ENCODE measurements at regions not wholly inside any gene's neighbourhood (a gene's known extent, or its start where the extent isn't known, plus 50 kb on each side); places are given as distances from the start of the nearest gene placed in this dataset.

DNA sequence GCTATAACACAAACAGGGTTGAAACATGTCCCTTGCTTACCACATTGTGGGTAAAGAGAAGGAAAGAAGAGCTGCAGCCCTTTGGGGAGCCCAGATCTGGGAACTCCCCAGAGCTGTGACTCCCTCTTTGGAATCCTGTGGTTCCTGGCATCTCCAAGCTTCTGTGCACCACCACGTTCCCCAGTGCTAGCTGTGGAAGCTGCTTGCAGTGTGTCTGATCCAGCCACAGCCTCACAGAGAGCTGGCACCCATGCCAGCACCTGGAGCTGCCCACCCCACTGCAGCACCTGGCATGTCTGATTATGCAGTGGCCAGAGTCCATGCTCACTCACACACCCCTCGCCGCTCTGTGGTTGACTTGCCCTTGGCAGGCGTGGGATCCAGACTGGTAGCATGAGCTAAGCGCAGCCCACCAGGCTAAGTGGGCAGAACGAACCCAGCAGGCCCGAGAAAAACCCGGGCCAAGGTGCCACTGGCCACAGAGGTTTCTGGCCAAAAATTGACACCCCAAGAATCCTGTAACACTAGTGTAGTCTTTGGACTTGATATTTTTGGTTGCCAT lies 252.6 kb upstream of the KCNJ16 start:
- DNase-seq: no peak

DNA sequence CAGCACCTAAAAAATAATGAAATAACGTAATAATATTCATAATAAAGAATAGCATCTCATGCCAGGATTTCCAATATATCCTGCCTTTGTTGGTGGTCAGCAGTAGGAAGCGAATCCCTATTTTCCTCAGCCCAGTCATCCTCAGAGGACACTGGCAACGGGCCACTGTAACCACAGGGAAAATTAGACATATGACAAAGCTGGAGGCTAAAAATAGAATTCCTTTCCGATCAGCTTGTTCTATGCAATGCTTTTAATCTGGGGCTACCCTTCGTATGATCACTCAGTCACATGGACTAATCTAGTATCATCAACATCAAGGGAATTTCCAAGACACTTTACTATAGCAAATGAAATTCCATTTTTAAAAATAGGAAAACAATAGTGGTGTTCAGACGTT lies 246.9 kb upstream of the KCNJ16 start:
- DNase-seq: no peak

DNA sequence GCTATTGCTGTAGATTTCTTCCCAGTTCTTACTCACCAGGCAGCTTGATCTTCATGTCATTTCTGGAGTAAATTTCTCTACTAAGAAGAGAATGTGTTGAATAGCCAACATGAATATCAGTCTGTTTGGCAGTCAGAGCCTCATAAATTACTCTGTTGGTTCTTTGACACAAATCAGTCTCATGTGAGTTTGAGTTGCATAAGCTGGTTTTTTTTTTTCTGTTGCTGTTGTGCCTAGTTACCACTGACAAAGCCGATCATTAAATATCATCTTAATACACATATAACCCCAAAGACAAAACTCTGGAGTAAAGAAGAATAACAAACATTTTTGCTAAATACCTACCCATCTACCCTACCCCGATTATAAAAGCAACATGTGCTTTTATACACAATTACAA lies 240.5 kb upstream of the KCNJ16 start:
- DNase-seq: no peak

DNA sequence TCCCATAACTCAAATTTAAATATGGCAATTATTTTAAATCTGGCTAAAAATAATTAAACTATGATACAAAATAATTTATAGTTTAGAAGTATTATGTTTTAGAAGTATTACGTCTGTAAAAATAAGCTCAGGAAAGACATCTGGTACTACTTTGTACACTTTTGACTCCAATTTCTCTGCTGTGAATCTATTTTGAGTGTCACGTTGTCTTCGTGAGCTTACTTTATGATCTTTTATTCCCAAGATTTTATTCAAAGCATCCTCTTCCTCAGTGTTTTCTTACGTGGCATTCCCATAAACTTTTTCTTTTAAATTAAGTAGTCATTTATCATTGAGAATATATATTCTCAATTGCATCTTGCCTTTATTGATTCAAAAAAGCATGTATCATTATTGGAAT lies 223.3 kb upstream of the KCNJ16 start:
- no peak for DNase-seq

DNA sequence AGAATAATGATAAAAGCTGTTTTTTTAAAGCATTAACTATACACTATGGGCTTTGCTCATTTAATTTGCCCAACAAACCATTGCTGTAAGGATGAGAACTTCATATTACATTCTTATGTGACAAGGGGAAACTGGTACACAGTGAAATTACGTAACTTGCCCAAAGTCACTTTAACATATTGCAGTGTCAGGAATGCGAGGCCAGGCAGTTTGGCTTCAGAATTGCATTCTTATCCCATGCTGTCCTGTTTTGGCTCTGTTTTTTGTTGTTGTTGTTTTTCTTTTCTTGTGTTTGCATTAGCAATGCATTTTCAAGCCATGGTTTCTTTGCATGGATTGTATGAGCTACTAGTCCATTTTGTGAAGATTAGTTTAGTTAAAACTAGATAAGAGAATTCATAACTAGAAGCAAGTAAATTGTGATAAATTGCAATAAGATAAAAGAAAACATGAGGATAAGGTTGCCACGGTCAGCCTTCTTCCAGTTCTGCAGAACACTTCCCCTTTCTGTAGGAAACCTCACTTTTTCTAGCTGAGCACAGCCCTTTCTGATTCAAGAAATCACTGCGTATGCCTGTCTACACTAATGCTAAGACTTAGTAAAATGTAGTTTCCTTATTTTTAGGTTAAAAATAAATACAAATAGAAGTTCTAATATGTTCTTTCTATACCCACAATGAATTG lies 221.3 kb upstream of the KCNJ16 start:
- DNase-seq: no peak

DNA sequence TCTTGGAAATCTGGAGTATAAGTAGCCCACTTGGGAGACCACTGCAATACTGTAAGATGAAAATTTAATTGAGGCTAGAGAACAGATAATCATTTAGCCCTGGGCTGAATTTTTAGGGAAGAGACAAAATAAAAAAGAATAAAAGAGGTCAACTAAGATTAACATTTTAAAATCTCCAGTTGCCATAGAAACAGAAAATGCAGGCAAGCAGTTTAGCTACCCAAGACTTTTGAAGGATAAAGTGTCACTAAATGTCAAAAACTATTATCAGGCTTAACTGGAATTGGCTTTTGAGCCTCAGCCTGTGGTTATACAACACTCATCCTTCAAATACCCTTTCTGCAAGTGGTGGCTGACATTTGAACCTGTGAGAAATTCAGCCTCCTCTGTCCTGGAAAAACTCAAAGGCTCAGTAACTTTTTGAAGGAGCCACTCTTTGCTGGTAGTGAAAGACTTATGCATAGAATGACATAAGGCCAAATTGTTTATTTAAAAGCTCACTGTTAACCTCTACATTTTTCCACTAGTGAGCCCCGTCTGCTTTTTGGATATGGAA lies 220.7 kb upstream of the KCNJ16 start:
- DNase-seq: no peak

DNA sequence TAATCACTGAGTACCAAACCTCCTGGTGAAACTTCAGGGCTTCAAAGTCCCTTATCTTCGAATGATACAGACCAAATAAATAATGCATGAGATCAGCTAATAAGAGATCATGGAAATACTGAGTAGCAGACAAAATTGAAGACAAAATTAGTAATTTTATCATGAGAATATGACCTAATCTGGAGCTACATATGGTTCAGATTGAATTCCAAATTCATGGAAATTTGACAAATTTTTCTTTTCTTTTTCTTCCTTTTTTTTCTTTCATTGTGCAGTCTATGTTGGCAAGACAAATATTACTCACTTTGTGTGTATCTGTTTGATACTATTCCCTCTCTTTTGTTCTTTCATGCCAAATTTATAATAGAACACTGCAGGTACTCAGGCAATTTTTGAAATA lies 218.1 kb upstream of the KCNJ16 start:
- no peak for DNase-seq

DNA sequence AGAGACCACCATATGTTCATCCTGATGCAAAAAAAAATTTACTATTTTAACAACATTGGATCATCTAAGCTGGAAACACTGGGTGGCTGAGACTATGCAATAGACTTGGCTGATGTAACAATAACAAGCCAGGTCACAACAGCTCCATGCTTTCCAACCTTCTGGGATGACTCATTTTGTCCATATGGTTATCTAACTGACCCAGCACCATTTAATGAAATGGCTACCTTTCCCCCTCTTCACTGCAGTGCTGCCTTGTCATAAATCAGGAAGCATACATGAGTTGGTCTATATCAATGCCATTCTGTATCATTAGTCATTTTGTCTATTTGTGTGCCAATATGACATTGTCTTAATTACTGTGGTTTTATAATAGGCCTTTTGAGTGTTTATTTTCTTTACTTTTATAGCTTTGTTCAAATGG lies 217.6 kb upstream of the KCNJ16 start:
- no peak for DNase-seq

DNA sequence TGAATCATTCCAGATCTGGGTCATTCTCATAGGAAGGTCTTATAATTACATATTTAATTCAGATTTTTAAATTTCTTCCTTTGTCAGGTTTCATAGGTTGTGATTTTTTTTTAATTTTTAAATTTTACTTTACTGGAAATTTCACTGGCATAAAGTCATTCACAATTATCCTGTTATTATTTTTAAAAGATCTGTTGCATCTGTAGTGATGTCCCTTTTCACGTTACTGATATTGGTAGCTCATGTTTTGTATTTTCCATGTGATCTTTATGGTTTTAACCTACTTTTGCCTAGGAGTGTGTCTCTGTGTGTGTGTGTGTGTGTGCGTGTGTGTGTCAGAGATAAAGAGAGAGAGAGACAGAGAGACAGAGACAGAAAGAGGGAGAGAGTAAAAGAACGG lies 216.6 kb upstream of the KCNJ16 start:
- no peak for DNase-seq

DNA sequence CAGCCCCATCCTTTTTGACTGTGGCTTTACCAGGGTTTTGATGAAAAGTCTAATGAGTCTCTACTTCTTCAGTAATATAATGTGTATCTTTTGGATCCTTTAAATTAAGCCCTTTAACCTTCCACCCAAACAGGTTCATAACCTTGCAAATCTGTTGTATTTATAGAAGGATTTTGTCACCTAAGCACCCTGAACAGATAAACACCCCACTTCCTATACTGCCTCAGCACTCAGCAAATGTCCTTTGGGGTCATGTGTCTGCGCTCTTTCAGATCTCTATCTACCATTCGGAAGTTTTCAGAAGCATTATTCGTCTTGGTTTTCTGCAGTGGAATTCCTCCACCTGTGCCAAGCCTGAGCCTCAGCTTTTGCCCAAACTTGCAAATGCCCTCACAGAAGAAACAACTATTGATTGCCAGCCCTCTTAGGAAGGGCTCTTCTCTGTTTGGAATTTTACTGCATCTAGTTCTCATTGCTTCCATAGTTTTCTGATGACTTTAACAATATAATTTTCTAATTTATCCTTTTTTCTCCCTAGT lies 214.8 kb upstream of the KCNJ16 start:
- no peak for DNase-seq

DNA sequence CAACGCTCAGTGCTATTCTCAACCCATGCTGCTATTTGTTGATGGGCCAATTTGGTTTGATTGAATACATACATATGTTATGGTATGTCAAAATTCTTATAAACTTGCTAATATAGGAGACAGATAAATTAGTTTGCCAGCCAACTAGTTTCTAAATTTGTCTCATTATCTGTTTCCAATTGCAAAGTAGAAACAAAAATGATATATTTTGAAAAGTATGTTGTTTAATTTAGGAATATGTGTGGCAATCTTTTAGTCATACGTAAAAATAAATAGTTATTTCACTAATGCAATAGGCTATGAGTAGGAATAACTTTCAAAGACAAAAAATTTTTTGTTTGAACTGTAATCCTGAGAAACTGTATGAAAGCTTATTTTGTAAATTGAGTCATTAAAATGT lies 210.6 kb upstream of the KCNJ16 start:
- DNase-seq: no peak

DNA sequence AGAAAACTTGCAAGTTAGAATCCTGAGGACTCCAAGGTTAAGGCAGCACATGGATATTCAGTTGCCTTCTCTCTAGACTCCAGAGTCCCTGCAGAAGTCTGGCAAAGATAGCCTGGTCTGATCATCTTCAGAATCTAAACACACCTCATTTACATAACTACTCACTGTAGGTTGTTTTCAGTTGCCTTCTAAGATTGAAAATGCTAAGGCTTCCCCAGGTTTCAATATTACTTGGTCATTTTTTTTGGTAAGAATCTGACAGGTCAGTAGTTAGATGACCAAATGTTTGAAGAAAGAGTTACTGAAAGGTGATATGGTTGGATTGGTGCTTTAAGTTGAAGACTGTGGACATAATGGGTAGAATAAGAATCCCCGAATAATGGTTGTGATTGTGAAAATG lies 205.4 kb upstream of the KCNJ16 start:
- DNase-seq: no peak

DNA sequence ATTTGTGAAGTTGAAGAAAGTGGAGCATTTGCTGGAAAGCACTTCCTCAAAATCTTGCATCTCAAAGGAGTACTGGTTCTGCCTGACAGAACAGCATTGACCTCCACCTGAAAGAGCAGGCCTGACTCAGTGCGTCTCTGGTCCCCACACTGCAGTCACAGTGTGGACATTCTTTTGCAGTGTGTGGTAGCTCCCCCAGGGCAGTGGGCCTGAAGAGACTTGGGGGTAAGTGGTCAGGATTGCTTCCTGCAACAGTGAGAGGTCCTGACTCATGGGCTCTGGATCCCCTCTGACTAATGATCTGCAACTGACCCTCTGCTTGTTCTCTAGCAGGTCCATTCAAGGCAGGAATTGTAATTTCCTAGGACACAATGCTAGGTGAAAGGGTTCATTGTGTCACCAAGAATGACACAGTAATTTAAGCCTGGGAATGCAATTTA lies 204.9 kb upstream of the KCNJ16 start:
- no peak for DNase-seq

DNA sequence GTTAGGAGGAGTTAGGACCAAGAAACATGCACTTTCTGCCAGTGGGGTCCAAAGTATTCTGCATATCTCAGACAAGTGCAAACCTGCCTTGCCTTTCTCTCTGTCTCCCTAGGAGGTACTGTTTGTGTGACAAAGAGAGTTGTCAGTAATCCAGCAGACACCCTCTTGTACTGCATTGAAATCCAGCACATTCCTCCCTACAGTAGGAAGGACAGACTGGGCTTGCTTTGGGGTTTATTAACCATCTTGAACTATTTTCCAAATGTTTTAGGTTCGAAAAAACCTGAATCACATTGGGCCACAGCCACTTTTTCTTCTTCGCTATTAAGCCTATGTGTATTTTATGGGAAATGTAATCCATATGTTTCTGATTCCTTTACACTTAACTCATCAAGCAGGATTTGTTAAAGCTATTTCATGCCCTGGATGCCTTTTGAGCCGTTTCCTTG lies 204.2 kb upstream of the KCNJ16 start:
- no peak for DNase-seq

DNA sequence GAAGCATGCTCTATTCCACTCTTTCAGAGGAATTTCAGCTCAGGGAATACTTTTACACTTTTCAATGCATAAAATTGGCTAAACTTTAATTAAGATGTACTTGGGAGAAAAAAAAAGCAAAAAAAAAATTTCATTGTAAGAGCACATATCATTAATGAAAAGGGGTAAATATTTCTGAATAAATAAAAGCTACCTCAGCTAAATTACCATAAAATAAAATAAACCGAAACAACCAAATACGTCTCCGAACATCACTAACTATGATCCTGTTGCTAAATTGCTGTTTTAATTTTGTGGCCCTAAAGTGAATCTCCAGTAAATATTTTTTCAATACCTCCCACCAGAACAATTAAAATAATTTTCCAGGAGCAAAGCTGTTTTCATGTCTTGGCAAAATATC lies 203.7 kb upstream of the KCNJ16 start:
- no peak for DNase-seq

DNA sequence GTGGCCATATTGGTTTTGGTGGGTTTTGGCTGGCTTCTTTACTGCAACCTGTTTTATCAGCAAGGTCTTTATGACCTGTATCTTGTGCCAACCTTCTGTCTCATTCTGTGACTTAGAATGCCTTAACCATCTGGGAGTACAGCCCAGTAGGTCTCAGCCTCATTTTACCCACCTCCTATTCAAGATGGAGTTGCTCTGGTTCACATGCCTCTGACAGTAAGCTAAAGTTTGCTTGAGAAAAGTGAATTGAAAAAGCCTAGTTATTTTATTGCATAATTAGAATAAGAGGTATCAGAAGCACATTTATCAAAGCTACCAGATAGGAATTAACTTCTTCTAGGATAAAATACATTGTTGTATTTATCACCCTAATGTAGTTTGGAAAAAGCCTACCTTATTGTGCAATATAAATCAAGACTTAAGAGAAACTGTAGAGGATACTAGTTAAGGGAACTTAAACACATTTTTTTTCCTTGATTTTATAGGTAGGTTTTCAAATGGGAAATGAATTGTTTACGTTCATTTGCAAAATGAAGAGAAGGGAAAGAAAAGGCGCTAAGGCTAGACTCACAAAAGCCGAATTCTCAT lies 202.3 kb upstream of the KCNJ16 start:
- DNase-seq: no peak

DNA sequence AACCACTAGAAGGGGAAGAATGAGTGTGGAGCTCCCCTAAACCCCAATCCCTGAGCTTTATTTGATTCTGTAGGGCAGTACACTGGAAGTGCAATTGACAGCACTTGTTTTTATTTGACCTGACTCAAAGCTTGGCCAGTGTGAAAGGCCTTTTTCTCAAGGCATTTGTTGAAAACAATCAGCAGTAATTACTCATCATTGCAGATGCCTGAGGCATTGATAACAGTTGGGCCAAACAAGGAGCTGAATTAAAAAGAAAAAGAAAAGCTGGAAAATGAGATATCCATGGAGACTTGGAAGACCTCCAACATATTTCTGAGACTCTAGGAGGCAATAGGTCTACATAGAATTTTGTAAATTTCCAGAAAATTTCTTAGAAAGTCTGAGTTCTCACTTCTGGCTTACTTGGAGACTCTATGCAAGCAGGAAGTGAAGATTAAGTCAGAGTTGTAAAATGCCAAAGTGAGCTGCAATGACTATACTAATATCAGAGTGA lies 200.8 kb upstream of the KCNJ16 start:
- DNase-seq: no peak

DNA sequence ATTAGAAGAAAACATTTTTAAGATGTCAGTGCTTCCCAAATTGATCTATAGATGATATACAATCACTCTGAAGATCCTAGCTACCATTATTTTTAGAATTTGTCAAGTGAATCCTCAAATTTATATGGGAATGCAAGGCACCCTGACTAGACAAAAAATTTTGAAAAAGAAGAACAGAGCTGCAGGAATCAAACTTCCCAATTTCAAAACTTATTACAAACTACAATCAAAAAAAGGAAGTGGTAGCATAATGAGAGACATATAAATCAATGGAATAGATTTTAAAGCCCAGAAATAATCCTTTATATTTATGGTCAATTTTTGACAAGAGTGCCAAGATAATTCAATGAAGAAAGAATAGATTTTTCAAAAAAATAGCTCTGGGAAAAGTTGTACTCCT lies 198.3 kb upstream of the KCNJ16 start:
- no peak for DNase-seq

DNA sequence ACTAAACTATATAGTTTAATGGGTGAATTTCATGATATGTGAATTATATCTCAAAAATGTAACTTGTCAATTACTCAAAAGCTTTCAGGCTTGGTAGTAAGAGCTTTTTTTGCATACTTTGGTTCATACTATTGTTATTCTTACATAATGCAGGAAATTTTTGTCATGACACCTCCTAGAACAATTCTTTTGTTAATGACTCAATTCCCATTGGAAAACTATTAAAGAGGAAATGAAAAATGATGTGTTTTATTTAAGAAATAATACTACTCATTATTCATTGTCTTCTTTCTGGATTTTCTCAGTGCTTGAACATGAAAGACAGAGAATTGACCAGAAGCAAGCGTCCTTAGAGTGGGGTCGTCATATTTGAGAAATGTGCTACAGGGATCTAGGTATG lies 196.4 kb upstream of the KCNJ16 start:
- DNase-seq: no peak

DNA sequence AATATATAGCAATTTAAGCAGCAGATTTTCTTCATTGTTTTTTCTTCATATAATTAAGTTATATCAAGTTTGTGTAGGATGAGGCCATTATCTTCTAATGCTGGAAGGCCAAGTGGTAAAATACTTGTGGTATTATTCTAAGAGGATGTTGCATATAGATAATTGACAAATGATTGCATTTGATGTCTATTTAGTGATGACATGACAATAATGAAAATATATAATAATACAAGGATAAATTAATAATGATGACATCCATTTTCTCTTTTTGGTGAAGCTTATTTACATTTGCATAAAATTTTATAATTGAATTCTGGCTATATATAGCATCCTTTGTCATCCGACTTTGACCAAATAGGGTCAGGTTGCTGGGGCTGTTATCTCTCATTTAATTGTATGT lies 195.4 kb upstream of the KCNJ16 start:
- no peak for DNase-seq

DNA sequence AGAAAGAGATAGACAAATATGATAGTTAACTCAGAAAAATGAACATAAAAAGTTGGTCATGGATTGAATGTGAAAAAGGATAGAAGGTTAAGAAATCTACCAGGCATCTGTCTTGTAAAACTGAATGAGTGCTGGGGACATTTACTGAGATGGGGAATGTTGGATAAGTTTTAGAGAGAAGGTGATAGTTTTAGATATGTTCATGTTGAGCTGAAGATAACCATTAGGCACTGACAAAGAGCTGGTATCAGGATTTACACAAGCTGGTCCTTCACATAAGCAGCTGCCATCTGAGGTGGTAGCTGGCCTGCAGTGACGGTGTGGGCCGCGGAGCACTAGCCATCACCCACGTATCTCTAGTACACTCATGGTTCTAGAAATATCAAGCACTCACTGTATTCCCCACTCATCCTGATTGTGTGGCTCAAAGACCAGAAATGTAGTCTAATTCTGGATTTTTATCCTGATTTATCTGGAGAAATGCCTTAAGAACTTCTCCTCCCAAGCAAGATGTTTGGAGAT lies 194.4 kb upstream of the KCNJ16 start:
- no peak for DNase-seq

DNA sequence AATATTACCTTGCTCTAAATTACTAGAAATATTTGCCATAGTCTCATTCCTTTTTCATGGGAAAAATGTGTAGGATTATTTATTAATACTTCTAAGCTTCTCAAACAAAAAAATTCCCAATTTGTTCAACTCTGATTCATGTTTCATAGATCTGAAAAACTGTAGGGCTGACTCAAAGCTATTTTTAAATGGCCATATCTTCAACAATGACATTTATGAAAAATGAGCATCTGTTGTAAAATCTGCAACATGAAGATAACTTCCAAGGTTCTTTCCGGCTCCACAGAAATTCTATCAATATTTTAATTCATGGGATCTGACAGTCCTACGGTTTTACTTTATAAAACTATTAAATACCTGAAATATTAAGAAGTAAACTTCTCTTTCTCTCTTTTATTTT lies 192.7 kb upstream of the KCNJ16 start:
- DNase-seq: no peak

All from anterior cingulate cortex (tissue), 58 donors.